NCI-H1105 (cell line): ENCODE measurements at regions not wholly inside any gene's neighbourhood (a gene's known extent, or its start where the extent isn't known, plus 50 kb on each side); places are given as distances from the start of the nearest gene placed in this dataset.
A peak's percentile ranks its signal among the peaks of the same experiment; 100 is the strongest.

Source experiments
- DNase-seq: peaks from one replicate; lab custom pipeline; 2025; lab: John Stamatoyannopoulos, UW

- DNase-seq = no peak
These were observed 335.4 kb downstream of the LRIG3 start for GRCh38 chr12:58584880-58585279.

GRCh38 chr12:58586762-58587161 is 333.5 kb downstream of the LRIG3 start:
- no peak for DNase-seq

GRCh38 chr12:58588770-58589169 is 331.5 kb downstream of the LRIG3 start:
- DNase-seq = no peak

GRCh38 chr12:58592475-58593207 is 327.7 kb downstream of the LRIG3 start:
- DNase-seq = no peak

- no peak for DNase-seq
These were observed 326.6 kb downstream of the LRIG3 start for GRCh38 chr12:58593557-58594304.

- no peak for DNase-seq
These were observed 323.9 kb downstream of the LRIG3 start for GRCh38 chr12:58596381-58596780.

GRCh38 chr12:58601529-58601928 is 318.8 kb downstream of the LRIG3 start:
- no peak for DNase-seq

- no peak for DNase-seq
These were observed 318.1 kb downstream of the LRIG3 start for GRCh38 chr12:58602179-58602578.

- no peak for DNase-seq
These were observed 317.6 kb downstream of the LRIG3 start for GRCh38 chr12:58602736-58603135.

- DNase-seq = no peak
These were observed 312.5 kb downstream of the LRIG3 start for GRCh38 chr12:58607805-58608204.

- DNase-seq = no peak
These were observed 311.6 kb downstream of the LRIG3 start for GRCh38 chr12:58608711-58609110.

GRCh38 chr12:58615047-58615446 is 305.3 kb downstream of the LRIG3 start:
- DNase-seq = no peak

- DNase-seq = no peak
These were observed 304.7 kb downstream of the LRIG3 start for GRCh38 chr12:58615576-58615975.

GRCh38 chr12:58616618-58617017 is 303.7 kb downstream of the LRIG3 start:
- DNase-seq = no peak

GRCh38 chr12:58621126-58621525 is 299.2 kb downstream of the LRIG3 start:
- no peak for DNase-seq

GRCh38 chr12:58629376-58629775 is 290.9 kb downstream of the LRIG3 start:
- DNase-seq = no peak

GRCh38 chr12:58633479-58633878 is 286.8 kb downstream of the LRIG3 start:
- DNase-seq = no peak

GRCh38 chr12:58639318-58639934 is 280.9 kb downstream of the LRIG3 start:
- DNase-seq = peak; percentile 77

- DNase-seq = no peak
These were observed 280.0 kb downstream of the LRIG3 start for GRCh38 chr12:58640314-58640713.

- DNase-seq = no peak
These were observed 274.4 kb downstream of the LRIG3 start for GRCh38 chr12:58645946-58646345.

- no peak for DNase-seq
These were observed 272.8 kb downstream of the LRIG3 start for GRCh38 chr12:58647495-58647894.

GRCh38 chr12:58648176-58648575 is 272.1 kb downstream of the LRIG3 start:
- no peak for DNase-seq

GRCh38 chr12:58651850-58652249 is 268.5 kb downstream of the LRIG3 start:
- DNase-seq = no peak
